GM13976 (cell line): ENCODE measurements at regions not wholly inside any gene's neighbourhood (a gene's known extent, or its start where the extent isn't known, plus 50 kb on each side); places are given as distances from the start of the nearest gene placed in this dataset.

Experiments used
- DNase-seq: peaks from one replicate; pipeline ENCODE4 v3.0.0; 2012; ENCODE audit warnings: low spot score
- in situ Hi-C: fragments of 300-500 bp; cut with MboI; formaldehyde crosslinking; loops from one replicate; pipeline ENCODE4 v1.12.0; 2022; ENCODE audit warnings: low sequenced_read_pairs, mixed read lengths, inconsistent platforms; ENCODE audit not compliant: unreplicated experiment
- TF ChIP-seq, protein P1 (sequence below): IDR thresholded peaks from 2 replicates; pipeline ENCODE4 v1.5.1; 2012; ENCODE audit warnings: borderline replicate concordance, mild to moderate bottlenecking; ENCODE audit not compliant: insufficient read depth; ENCODE audit errors: extremely low read depth, missing control alignments, control extremely low read depth

DNA sequence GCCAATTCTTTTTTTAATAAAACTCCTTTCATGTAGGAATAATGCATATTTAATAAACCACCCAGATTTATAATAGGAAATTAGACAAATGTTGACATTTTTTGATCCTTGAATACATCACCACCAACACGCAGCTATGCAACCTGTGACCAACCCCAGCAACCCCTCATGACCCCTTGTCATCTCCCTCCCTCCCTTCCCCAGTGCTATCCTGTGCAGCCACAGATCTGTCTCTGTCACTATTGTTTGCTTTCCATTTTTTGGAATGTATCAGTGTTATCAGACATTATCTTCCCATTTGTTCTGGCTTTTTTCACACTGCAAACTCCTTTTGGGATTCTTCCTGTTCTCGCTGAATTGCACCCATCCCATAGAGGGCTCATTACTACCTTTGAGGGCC is 114.1 kb downstream of the VPREB1 start:
- in situ Hi-C loops: loop anchor here (25.0 kb wide), 1 partner anchor 579 kb away; no protein-coding TSS in a partner anchor
- no peak for DNase-seq
- TF ChIP-seq, protein P1, sequence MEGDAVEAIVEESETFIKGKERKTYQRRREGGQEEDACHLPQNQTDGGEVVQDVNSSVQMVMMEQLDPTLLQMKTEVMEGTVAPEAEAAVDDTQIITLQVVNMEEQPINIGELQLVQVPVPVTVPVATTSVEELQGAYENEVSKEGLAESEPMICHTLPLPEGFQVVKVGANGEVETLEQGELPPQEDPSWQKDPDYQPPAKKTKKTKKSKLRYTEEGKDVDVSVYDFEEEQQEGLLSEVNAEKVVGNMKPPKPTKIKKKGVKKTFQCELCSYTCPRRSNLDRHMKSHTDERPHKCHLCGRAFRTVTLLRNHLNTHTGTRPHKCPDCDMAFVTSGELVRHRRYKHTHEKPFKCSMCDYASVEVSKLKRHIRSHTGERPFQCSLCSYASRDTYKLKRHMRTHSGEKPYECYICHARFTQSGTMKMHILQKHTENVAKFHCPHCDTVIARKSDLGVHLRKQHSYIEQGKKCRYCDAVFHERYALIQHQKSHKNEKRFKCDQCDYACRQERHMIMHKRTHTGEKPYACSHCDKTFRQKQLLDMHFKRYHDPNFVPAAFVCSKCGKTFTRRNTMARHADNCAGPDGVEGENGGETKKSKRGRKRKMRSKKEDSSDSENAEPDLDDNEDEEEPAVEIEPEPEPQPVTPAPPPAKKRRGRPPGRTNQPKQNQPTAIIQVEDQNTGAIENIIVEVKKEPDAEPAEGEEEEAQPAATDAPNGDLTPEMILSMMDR: no peak

DNA sequence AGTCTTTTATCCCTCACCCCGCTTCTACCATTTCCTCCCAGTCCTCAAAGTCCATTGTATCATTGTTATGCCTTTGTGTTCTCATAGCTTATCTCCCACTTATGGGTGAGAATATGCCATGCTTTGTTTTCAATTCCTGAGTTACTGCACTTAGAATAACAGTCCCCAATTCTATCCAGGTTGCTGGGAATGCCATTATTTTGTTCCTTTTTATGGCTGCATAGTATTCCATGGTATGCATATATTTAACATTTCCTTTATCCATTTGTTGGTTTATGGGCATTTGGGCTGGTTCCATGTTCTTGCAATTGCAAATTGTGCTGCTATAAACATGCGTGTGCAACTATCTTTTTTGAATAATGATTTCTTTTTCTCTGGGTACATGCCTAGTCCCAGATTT is 114.9 kb downstream of the VPREB1 start:
- in situ Hi-C loops: loop anchor here (25.0 kb wide), 1 partner anchor 578 kb away; no protein-coding TSS in a partner anchor
- TF ChIP-seq, protein P1: no peak
- DNase-seq: no peak

DNA sequence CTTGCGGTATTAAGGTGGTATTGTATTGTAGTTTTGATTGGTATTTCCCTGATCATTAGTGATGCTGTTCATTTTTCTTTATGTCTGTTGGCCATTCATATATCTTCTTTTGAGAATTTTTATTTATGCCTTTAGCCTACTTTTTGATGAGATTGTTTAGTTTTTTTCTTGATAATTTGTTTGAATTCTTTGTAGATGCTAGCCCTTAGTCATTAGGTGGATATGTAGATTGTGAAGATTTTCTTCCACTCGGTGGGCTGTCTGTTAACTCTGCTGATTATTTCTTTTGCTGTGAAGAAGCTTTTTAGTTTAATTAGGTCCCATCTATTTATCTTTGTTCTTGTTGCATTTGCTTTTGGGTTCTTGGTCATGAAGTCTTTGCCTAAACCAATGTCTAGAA is 115.4 kb downstream of the VPREB1 start:
- TF ChIP-seq, protein P1: no peak
- DNase-seq: no peak
- in situ Hi-C loops: loop anchor here (25.0 kb wide), 1 partner anchor 577 kb away; no protein-coding TSS in a partner anchor

DNA sequence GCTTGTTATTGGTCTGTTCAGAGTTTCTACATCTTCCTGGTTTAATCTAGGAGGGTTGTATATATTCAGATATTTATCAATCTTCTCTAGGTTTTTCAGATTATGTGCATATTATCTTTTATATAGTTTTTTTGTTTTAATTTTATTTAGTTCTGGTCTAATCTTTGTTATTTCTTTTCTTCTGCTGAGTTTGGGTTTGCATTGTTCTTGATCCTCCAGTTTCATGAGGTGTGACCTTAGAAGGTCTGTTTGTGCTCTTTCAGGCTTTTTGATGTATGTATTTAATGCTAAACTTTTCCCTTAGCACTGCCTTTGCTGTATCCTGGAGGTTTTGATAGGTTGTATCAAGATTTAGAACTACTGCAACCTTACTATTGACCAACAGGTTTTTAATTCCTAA is 117.7 kb downstream of the VPREB1 start:
- in situ Hi-C loops: loop anchor here (25.0 kb wide), 1 partner anchor 575 kb away; no protein-coding TSS in a partner anchor
- DNase-seq: no peak
- TF ChIP-seq, protein P1: no peak

DNA sequence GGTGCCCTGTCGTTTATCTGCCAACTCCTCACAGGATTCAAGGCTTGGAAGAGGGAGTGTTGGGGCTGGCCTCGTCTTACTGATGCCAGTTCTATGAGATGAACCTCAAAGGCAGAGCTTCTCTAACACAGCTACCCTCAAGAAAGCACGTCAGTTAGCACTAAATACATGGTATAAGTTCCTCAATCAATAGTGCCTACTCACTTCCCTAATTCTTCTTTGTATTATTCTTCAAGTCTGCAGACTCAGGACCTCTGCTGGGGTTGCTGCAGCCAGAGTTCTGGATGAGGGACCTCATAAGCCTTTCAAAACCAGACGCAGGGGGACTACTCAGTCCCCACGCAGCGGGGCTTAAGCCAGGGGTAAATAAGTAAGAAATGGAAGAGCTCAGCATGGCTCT is 118.3 kb downstream of the VPREB1 start:
- TF ChIP-seq, protein P1: no peak
- no peak for DNase-seq
- in situ Hi-C loops: loop anchor here (25.0 kb wide), 1 partner anchor 574 kb away; no protein-coding TSS in a partner anchor

DNA sequence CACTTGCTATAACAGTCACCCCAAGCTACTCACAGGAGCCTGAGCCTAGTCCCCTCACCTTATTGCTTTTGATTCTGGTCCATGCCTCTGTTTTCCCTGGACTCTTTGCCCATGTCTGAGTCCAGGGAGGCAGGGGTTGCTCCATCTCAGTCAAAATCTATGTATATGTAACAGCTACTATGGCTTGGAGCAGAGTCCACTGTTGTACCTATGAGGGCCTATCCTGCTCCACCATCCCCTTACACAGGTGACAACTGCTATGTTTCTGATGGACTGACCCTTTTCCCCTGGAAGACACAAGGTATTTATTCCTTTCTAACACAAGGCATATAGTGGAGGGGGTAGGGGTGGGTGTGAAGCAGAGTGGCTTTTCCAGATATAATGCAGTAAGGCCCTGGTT is 119.6 kb downstream of the VPREB1 start:
- TF ChIP-seq, protein P1: no peak
- DNase-seq: no peak
- in situ Hi-C loops: loop anchor here (25.0 kb wide), 1 partner anchor 573 kb away; no protein-coding TSS in a partner anchor
